ENCODE measurements at regions not wholly inside any gene's neighbourhood (a gene's known extent, or its start where the extent isn't known, plus 50 kb on each side); places are given as distances from the start of the nearest gene placed in this dataset.

- Histone ChIP-seq H3K27ac (ENCODE audit: low read depth, low read length) (no peak overlapping the region), H3K23ac (ENCODE audit: insufficient read length) (no peak overlapping the region), H3K27me3 (replicated peaks in 1 of 4; ENCODE audit: control insufficient read depth in 3 of 4, extremely low read depth in 1 of 4, insufficient read depth in 3 of 4, low read length in 3 of 4) (no peaks in the 10 kb centered on the region), H3K4ac (replicated peaks; ENCODE audit: insufficient read length, low read depth, low read length) (no peak overlapping the region), H2BK5ac (ENCODE audit: low read depth, low read length) (no peak overlapping the region), H3K4me1 (replicated peaks in 1 of 4; ENCODE audit: control insufficient read depth in 3 of 4, insufficient read depth in 4 of 4, low read length in 3 of 4) (no peaks in the 10 kb centered on the region), H3K56ac (replicated peaks; ENCODE audit: insufficient read length, low read depth, low read length) (no peak overlapping the region), H4K91ac (replicated peaks; ENCODE audit: insufficient read length, low read length) (no peak overlapping the region), H2BK12ac (ENCODE audit: low read depth, low read length) (no peak overlapping the region), H2BK20ac (ENCODE audit: low read length) (no peak overlapping the region), H4K8ac (ENCODE audit: extremely low read depth, insufficient read depth, low read length) (no peak overlapping the region), H3K4me3 (ENCODE audit: extremely low read depth in 1 of 4, insufficient read depth in 2 of 4, low read depth in 3 of 4, low read length in 4 of 4) (no peak overlapping the region), H3K14ac (ENCODE audit: insufficient read length) (no peak overlapping the region), H3K79me2 (ENCODE audit: control insufficient read depth in 1 of 2, insufficient read depth in 2 of 2, low read length in 2 of 2) (no peaks in the 10 kb centered on the region), H3K4me2 (ENCODE audit: insufficient read depth in 1 of 2, low read depth in 2 of 2, low read length in 2 of 2) (no peak overlapping the region), H2AFZ (ENCODE audit: low read length) (0 out of 2 replicates have a peak overlapping the region, but pooled peaks have one; percentile 11), H4K5ac (ENCODE audit: insufficient read length, low read depth, low read length) (no peak overlapping the region), H2BK120ac (replicated peaks; ENCODE audit: low read depth, low read length) (no peak overlapping the region), H4K20me1 (replicated peaks in 1 of 2; ENCODE audit: control insufficient read depth in 1 of 2, insufficient read depth in 2 of 2, low read length in 2 of 2) (no peaks in the 10 kb centered on the region), H2BK15ac (ENCODE audit: low read length) (no peak overlapping the region), H3K79me1 (ENCODE audit: low read depth, low read length) (no peaks in the 10 kb centered on the region), H2AK5ac (ENCODE audit: low read depth, low read length) (no peak overlapping the region), H3K9ac (replicated peaks in 1 of 4; ENCODE audit: extremely low read depth in 1 of 4, low read depth in 3 of 4, low read length in 3 of 4) (no peak overlapping the region), H3K9me3 (ENCODE audit: insufficient read depth in 2 of 2, low read depth in 1 of 2, low read length in 1 of 2) (peaks cover 0 to under 1% of the 10 kb centered on the region in 2 experiments; a peak in 1 of 4 replicates), H3K23me2 (ENCODE audit: low read depth, low read length) (no peaks in the 10 kb centered on the region), H3K36me3 (ENCODE audit: control insufficient read depth in 2 of 4, insufficient read depth in 4 of 4, low read length in 3 of 4) (no peaks in the 10 kb centered on the region; a peak in 1 of 8 replicates), H3K18ac (ENCODE audit: extremely low read depth, low read length) (no peak overlapping the region)
- ChIA-PET POLR2A (ENCODE audit: partially characterized antibody) (no interaction called here), CTCF (ENCODE audit: partially characterized antibody) (interaction anchor here (0.6 kb wide), 1 partner anchor 672 kb away, joined by 3 read pairs; no protein-coding TSS in a partner anchor)
- FAIRE-seq = no peak
- no peak for DNase-seq (ENCODE audit: low read depth in 1 of 2, low spot score in 2 of 2)
- WGBS, 2 experiments (ENCODE audit: extremely low coverage in 1 of 2, insufficient coverage in 1 of 2, insufficient read length in 1 of 2, insufficient replicate concordance in 2 of 2, low coverage in 1 of 2, low lambda C conversion rate in 2 of 2, missing lambda C conversion rate in 1 of 2) = 85% methylated on average over 2 of the region's 2 CpGs; no CpG with 5 or more reads in 1 of the 2 experiments
- no peak for TF ChIP-seq RXRA (IDR thresholded peaks at IDR 0.05; ENCODE audit: insufficient read depth, low read depth, low read length)
- no peak for TF ChIP-seq SAP30 (IDR thresholded peaks at IDR 0.05; ENCODE audit: insufficient read depth, insufficient replicate concordance, low read length)
These were observed 899.2 kb downstream of the NCAM2 start for GRCh38 chr21:21897275-21897883.

Data from H1 (cell line).